ENCODE measurements at regions not wholly inside any gene's neighbourhood (a gene's known extent, or its start where the extent isn't known, plus 50 kb on each side); places are given as distances from the start of the nearest gene placed in this dataset.

DNA sequence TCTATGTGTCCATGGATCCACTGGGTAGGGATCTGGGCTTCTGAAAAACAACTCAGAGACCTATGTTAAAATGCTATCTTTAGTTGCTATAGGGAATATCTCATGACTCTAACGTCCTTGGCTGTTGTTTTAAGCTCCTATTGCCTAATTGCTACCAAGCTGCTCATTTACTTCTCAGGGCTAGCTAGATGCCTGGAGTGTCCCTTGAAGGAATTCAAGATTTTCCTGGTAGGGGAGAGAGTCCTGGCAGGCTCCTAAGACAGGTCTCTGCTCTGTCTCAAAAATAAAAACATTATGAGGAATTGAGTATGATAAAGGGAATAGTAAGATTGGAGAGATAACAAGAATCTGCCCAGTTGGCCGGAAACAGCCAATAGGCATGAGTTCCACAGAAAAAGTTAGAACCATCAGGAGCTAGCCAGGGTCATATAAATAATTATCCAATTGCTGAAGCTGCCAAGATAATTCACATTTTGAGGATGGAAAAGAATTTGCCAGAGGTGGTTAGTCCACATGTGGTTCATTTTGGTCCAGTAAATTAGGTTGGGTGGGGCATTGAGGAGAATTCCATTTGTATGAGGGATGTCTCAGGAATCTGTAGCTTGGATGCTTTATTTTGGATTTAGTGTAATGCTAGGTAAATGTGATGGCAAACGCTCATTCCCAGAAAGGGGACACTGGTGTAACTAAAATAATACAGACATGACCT lies 362.7 kb upstream of the VSTM2A start:
- no peak overlapping the region for H3K9ac ChIP-seq (ENCODE audit: insufficient read length)
- H3K36me3 ChIP-seq (ENCODE audit: insufficient read depth, low read length): no peaks in the 10 kb centered on the region
- no peak for DNase-seq (ENCODE audit: low read depth, low spot score)
- TF ChIP-seq EZH2 (IDR thresholded peaks at IDR 0.05) (no peak), FOXP2 (optimal IDR thresholded peaks at IDR 0.05; ENCODE audit: control extremely low read depth, extremely low read length, insufficient read depth) (no peak), POLR2AphosphoS5 (IDR thresholded peaks at IDR 0.05; ENCODE audit: borderline replicate concordance, low read depth, low read length) (no peak)
- no peak overlapping the region for H3K27ac ChIP-seq
- no peak overlapping the region for H3K4me3 ChIP-seq
- no peaks in the 10 kb centered on the region for H3K9me3 ChIP-seq (ENCODE audit: low read depth, low read length)

DNA sequence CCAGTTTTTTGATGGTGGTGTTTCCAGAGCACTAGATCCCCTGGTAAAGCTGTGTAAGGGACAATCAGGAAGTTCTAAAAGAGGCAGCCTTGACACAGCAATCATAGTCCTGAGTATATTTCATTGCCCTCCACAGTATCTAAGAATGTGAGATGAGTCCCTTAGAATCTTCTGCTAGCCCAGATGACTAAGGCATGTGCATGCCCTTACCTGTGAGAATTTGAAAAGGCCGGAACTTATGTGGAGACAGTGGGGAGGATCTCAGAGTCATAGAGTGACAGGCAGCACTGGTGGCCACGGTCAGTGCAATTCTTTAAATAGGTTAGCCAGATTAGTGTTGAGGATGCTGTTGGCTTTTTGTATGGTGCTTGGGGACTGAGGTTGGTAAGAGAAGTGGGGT lies 361.4 kb upstream of the VSTM2A start:
- H3K9me3 ChIP-seq (ENCODE audit: low read depth, low read length): no peaks in the 10 kb centered on the region
- H3K9ac ChIP-seq (ENCODE audit: insufficient read length): no peak overlapping the region
- H3K4me3 ChIP-seq: no peak overlapping the region
- H3K27ac ChIP-seq: no peak overlapping the region
- no peaks in the 10 kb centered on the region for H3K36me3 ChIP-seq (ENCODE audit: insufficient read depth, low read length)
- no peak for DNase-seq (ENCODE audit: low read depth, low spot score)
- no peak for TF ChIP-seq FOXP2 (optimal IDR thresholded peaks at IDR 0.05; ENCODE audit: control extremely low read depth, extremely low read length, insufficient read depth)
- no peak for TF ChIP-seq POLR2AphosphoS5 (IDR thresholded peaks at IDR 0.05; ENCODE audit: borderline replicate concordance, low read depth, low read length)
- TF ChIP-seq EZH2 (IDR thresholded peaks at IDR 0.05): no peak

DNA sequence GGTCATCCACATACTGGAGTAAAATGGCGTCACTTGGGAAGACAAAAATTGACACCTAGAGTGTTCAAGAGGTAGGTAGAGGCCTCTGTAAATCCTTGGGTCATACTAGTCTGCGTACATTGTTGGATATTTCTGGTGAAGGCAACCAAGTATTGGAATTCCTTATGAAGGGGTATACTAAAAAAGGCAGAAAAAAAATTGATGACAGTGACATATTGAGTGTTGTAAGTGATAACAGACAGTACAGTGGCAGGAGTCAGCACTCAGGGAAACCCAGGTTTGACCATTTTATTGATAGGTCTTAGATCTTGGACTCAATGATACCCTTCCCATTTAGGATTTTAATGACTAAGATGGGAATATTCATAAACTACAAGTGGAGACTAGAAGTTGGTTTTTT lies 359.1 kb upstream of the VSTM2A start:
- TF ChIP-seq FOXP2 (optimal IDR thresholded peaks at IDR 0.05; ENCODE audit: control extremely low read depth, extremely low read length, insufficient read depth) (no peak), POLR2AphosphoS5 (IDR thresholded peaks at IDR 0.05; ENCODE audit: borderline replicate concordance, low read depth, low read length) (no peak), EZH2 (IDR thresholded peaks at IDR 0.05) (no peak)
- Histone ChIP-seq H3K36me3 (ENCODE audit: insufficient read depth, low read length) (no peaks in the 10 kb centered on the region), H3K9ac (ENCODE audit: insufficient read length) (no peak overlapping the region), H3K4me3 (no peak overlapping the region), H3K9me3 (ENCODE audit: low read depth, low read length) (no peaks in the 10 kb centered on the region), H3K27ac (no peak overlapping the region)
- DNase-seq (ENCODE audit: low read depth, low spot score): no peak

DNA sequence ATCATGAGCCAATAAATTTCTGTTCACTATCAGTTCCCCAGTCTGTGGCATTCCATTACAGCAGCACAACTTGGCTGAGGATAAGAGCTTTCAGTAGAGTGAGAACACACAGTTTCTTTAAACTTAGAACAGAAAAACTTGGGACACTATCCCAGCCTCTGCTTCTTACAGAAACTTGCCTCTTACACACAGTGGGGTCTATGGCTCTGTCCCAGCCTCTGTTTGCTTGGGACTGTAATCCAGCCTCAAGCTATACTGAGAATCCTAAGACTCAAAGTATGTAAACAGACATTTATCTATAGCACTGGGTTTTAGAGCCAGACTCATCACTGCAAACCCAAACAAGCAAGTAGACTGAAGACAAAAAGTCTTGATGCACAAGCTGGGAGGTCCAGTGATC lies 355.8 kb upstream of the VSTM2A start:
- DNase-seq (ENCODE audit: low read depth, low spot score): no peak
- Histone ChIP-seq H3K36me3 (ENCODE audit: insufficient read depth, low read length) (no peaks in the 10 kb centered on the region), H3K9ac (ENCODE audit: insufficient read length) (no peak overlapping the region), H3K27ac (no peak overlapping the region), H3K9me3 (ENCODE audit: low read depth, low read length) (no peaks in the 10 kb centered on the region), H3K4me3 (no peak overlapping the region)
- TF ChIP-seq POLR2AphosphoS5 (IDR thresholded peaks at IDR 0.05; ENCODE audit: borderline replicate concordance, low read depth, low read length) (no peak), FOXP2 (optimal IDR thresholded peaks at IDR 0.05; ENCODE audit: control extremely low read depth, extremely low read length, insufficient read depth) (no peak), EZH2 (IDR thresholded peaks at IDR 0.05) (no peak)

DNA sequence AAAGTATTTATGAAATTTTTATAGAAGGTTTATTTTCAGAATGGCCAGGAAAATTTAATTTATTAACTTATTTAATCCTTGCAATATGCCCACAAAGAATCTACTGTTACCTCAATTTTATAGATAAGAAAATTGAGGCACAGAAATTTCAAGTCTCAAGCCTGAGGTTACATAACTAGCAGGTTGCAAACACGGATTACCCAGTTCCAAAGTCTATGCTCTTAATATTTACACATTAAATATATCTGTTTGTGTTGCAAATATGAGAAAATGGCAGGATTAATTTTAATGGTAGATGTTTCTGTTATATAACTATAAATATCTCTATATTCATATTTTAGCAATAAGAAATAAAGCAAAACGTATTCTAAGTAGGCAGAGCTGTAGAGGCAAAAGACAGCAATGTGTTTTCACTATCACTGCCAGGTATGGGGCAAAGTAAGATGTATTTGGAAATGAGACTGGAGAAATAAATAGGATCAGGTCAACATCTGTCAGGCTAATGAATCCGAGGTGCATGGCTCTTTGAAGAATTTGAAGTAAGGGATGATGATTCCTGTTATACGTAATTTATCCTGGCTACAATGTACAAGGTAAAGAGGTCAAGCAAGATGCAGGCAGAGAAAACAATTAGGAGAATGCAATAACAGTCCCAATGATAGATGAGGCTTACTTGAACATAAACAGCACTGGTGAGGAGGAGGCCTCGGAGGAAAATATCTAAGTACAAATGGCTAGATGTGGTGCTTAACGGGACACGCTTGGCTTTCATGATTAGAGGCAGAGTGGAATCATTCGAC lies 354.1 kb upstream of the VSTM2A start:
- DNase-seq (ENCODE audit: low read depth, low spot score): no peak
- no peak for TF ChIP-seq EZH2 (IDR thresholded peaks at IDR 0.05)
- no peak for TF ChIP-seq FOXP2 (optimal IDR thresholded peaks at IDR 0.05; ENCODE audit: control extremely low read depth, extremely low read length, insufficient read depth)
- TF ChIP-seq POLR2AphosphoS5 (IDR thresholded peaks at IDR 0.05; ENCODE audit: borderline replicate concordance, low read depth, low read length): no peak
- Histone ChIP-seq H3K9me3 (ENCODE audit: low read depth, low read length) (no peaks in the 10 kb centered on the region), H3K36me3 (ENCODE audit: insufficient read depth, low read length) (no peaks in the 10 kb centered on the region), H3K9ac (ENCODE audit: insufficient read length) (no peak overlapping the region), H3K4me3 (no peak overlapping the region), H3K27ac (no peak overlapping the region)

DNA sequence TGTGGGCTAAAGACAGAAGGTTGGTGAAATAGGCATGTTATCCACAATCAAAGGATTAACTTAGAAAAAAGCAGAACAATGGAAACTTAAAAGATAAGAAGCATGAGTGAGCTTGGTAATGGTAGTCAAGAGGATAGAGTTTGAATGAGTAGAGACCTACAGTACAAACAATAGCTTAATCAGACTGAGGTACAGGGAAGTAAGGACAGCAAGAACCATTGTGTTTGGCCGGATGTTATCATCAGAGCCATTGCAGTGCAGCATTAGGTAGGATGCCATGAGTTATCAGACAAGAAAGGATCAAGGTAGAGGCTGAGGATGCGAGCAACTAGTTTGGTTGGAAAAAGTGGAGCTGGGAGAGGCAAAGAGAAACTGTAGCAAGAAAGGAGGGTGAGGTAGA lies 353.3 kb upstream of the VSTM2A start:
- H3K9ac ChIP-seq (ENCODE audit: insufficient read length): no peak overlapping the region
- no peak overlapping the region for H3K27ac ChIP-seq
- no peak overlapping the region for H3K4me3 ChIP-seq
- no peak for DNase-seq (ENCODE audit: low read depth, low spot score)
- TF ChIP-seq FOXP2 (optimal IDR thresholded peaks at IDR 0.05; ENCODE audit: control extremely low read depth, extremely low read length, insufficient read depth) (no peak), EZH2 (IDR thresholded peaks at IDR 0.05) (no peak), POLR2AphosphoS5 (IDR thresholded peaks at IDR 0.05; ENCODE audit: borderline replicate concordance, low read depth, low read length) (no peak)
- H3K36me3 ChIP-seq (ENCODE audit: insufficient read depth, low read length): no peaks in the 10 kb centered on the region
- no peaks in the 10 kb centered on the region for H3K9me3 ChIP-seq (ENCODE audit: low read depth, low read length)

DNA sequence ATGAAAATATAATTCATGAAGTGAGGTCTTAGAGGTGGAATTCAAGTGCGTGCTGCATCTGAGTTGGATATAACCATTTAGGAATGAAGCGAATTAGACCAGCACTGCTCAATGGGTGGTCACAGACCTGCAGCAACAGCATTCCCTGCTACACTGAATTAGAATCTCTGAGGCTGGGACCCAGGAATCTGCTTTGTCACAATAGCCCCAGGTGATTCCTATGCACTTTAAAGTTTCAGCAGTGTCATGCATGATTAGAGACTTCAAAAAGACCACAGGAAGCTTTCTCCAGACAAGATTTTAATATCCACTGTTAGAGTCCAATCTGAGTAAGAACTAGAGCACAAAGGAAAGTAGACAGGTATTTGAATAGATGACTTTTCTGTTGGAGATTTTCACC lies 352.8 kb upstream of the VSTM2A start:
- no peak for DNase-seq (ENCODE audit: low read depth, low spot score)
- Histone ChIP-seq H3K9ac (ENCODE audit: insufficient read length) (no peak overlapping the region), H3K4me3 (no peak overlapping the region), H3K27ac (no peak overlapping the region), H3K36me3 (ENCODE audit: insufficient read depth, low read length) (no peaks in the 10 kb centered on the region), H3K9me3 (ENCODE audit: low read depth, low read length) (no peaks in the 10 kb centered on the region)
- no peak for TF ChIP-seq POLR2AphosphoS5 (IDR thresholded peaks at IDR 0.05; ENCODE audit: borderline replicate concordance, low read depth, low read length)

DNA sequence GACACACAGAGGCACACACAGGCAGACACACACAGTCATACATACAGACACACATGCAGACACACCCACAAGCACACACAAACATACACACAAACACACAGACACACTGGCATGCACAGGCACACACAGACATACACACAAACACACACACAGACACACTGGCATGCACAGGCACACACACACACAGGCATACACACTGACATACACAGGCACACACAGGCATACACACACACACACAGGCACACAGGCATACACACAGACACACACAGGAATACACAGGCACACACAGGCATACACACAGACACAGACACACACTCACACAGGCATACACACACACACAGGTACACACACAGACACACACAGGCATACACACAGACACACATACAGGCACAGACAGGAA lies 340.7 kb upstream of the VSTM2A start:
- Histone ChIP-seq H3K9me3 (ENCODE audit: low read depth, low read length) (no peaks in the 10 kb centered on the region), H3K27ac (no peak overlapping the region), H3K9ac (ENCODE audit: insufficient read length) (no peak overlapping the region), H3K36me3 (ENCODE audit: insufficient read depth, low read length) (no peaks in the 10 kb centered on the region), H3K4me3 (no peak overlapping the region)
- no peak for DNase-seq (ENCODE audit: low read depth, low spot score)
- no peak for TF ChIP-seq FOXP2 (optimal IDR thresholded peaks at IDR 0.05; ENCODE audit: control extremely low read depth, extremely low read length, insufficient read depth)
- TF ChIP-seq POLR2AphosphoS5 (IDR thresholded peaks at IDR 0.05; ENCODE audit: borderline replicate concordance, low read depth, low read length): no peak
- TF ChIP-seq EZH2 (IDR thresholded peaks at IDR 0.05): no peak
